Epithelial cell of esophagus (primary cell): ENCODE measurements at regions not wholly inside any gene's neighbourhood (a gene's known extent, or its start where the extent isn't known, plus 50 kb on each side); places are given as distances from the start of the nearest gene placed in this dataset.
"Not testable (repeated sequence)": the region's sequence is repeated elsewhere in the genome, so short reads cannot be mapped to it uniquely, and the experiment has no call there.

Experiments
- DNase-seq: peaks from one replicate; pipeline ENCODE4 v3.0.0; 2010; ENCODE audit warnings: low read depth
- H3K4me3 ChIP-seq: 2 replicates; pipeline ENCODE4 v1.5.1; 2011; ENCODE audit warnings: mild to moderate bottlenecking, low read length, control low read depth
- CTCF ChIP-seq: IDR thresholded peaks from 2 replicates; pipeline ENCODE4 v1.5.1; 2011; ENCODE audit warnings: low read depth, mild to moderate bottlenecking, low read length, control low read depth, inconsistent platforms; ENCODE audit not compliant: insufficient read depth; ENCODE audit errors: missing control alignments

GRCh38 chr14:37830271-37830670 is 234.8 kb downstream of the TTC6 start:
- DNase-seq = no peak
- no peak overlapping the region for H3K4me3 ChIP-seq
- TF ChIP-seq CTCF = no peak

- no peak for DNase-seq
- no peak for TF ChIP-seq CTCF
- H3K4me3 ChIP-seq = no peak overlapping the region
These were observed 238.8 kb downstream of the TTC6 start for GRCh38 chr14:37834275-37834674.

- not testable (repeated sequence) for H3K4me3 ChIP-seq, DNase-seq
These were observed 243.3 kb downstream of the TTC6 start for GRCh38 chr14:37838778-37839177.

- H3K4me3 ChIP-seq, DNase-seq: not testable (repeated sequence)
These were observed 245.6 kb downstream of the TTC6 start for GRCh38 chr14:37841039-37841438.

GRCh38 chr14:37842106-37842505 is 246.7 kb downstream of the TTC6 start:
- no peak for DNase-seq
- TF ChIP-seq CTCF = no peak

GRCh38 chr14:37843954-37844607 is 248.7 kb downstream of the TTC6 start:
- H3K4me3 ChIP-seq = no peak overlapping the region
- no peak for TF ChIP-seq CTCF
- DNase-seq = no peak

More at GRCh38 chr14:37842106-37842505, 246.7 kb downstream of the TTC6 start:
- no peak overlapping the region for H3K4me3 ChIP-seq

- TF ChIP-seq CTCF = no peak
- DNase-seq = no peak
- H3K4me3 ChIP-seq = no peak overlapping the region
These were observed 249.2 kb downstream of the TTC6 start for GRCh38 chr14:37844614-37845013.

- TF ChIP-seq CTCF = no peak
- no peak for DNase-seq
These were observed 253.7 kb downstream of the TTC6 start for GRCh38 chr14:37848985-37849621.

More at GRCh38 chr14:37848985-37849621, 253.7 kb downstream of the TTC6 start:
- no peak overlapping the region for H3K4me3 ChIP-seq
